ENCODE measurements at regions not wholly inside any gene's neighbourhood (a gene's known extent, or its start where the extent isn't known, plus 50 kb on each side); places are given as distances from the start of the nearest gene placed in this dataset.

DNA sequence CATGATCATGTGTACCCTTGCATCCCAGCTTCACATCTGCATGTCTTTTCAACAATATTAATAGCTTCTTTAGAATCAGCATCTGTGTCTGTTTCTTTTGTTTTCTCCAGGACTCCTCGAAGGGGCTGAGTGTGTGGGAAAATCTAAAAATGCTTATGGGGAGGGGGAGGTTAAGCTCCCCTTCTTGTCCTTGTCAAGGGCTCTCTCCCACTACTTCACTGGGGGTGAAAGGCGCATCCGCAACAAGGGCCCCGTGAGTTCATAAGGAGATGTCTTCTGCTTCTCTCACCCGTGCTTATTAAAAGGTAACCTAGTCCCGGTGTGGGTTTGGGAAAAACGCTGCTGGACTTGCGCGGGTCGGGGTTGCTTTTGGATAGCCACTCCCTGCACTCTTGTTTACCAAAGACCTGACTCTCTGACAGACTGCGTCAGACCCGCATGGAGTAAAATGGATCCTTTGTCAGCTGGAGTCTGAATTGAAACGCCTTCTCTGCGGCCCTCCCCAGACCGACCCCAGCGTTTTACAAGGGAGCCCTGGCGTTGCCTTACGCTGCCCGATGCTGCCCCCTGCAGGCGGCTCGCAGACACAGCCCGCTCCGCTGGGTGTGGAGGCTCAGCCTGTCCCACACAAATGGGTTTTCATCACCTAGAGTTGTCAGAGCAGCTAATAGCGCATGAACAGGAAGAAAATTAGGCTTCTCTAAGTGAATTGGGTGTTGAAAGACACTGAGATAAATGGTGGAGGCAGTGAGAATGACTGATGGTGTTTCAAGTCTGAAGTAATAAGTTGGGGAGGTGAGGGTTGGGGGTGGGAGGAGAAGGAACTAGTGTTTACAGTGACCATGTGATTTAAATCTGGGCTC lies 53.8 kb downstream of the IER5 start:
- TF ChIP-seq, protein P1, sequence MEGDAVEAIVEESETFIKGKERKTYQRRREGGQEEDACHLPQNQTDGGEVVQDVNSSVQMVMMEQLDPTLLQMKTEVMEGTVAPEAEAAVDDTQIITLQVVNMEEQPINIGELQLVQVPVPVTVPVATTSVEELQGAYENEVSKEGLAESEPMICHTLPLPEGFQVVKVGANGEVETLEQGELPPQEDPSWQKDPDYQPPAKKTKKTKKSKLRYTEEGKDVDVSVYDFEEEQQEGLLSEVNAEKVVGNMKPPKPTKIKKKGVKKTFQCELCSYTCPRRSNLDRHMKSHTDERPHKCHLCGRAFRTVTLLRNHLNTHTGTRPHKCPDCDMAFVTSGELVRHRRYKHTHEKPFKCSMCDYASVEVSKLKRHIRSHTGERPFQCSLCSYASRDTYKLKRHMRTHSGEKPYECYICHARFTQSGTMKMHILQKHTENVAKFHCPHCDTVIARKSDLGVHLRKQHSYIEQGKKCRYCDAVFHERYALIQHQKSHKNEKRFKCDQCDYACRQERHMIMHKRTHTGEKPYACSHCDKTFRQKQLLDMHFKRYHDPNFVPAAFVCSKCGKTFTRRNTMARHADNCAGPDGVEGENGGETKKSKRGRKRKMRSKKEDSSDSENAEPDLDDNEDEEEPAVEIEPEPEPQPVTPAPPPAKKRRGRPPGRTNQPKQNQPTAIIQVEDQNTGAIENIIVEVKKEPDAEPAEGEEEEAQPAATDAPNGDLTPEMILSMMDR (conservative IDR thresholded peaks at IDR 0.05; ENCODE audit: control insufficient read depth, insufficient read depth, low read depth, low read length): peak; percentile 90
- H3K4me3 ChIP-seq (ENCODE audit: control insufficient read depth, low read depth, low read length): peak overlapping the region; percentile 27
- peak; percentile 87 for DNase-seq (ENCODE audit: low read depth)

- H3K4me3 ChIP-seq (ENCODE audit: control insufficient read depth, low read depth, low read length): no peak overlapping the region
- DNase-seq (ENCODE audit: low read depth): peak; percentile 16
- TF ChIP-seq, protein P1 (conservative IDR thresholded peaks at IDR 0.05; ENCODE audit: control insufficient read depth, insufficient read depth, low read depth, low read length): no peak
Measured at GRCh38 chr1:181143102-181143859, 54.8 kb downstream of the IER5 start.

GRCh38 chr1:181144238-181144637 lies 55.7 kb downstream of the IER5 start:
- TF ChIP-seq, protein P1 (conservative IDR thresholded peaks at IDR 0.05; ENCODE audit: control insufficient read depth, insufficient read depth, low read depth, low read length): no peak
- H3K4me3 ChIP-seq (ENCODE audit: control insufficient read depth, low read depth, low read length): no peak overlapping the region
- DNase-seq (ENCODE audit: low read depth): no peak

GRCh38 chr1:181148636-181149035 lies 60.1 kb downstream of the IER5 start:
- TF ChIP-seq, protein P1 (conservative IDR thresholded peaks at IDR 0.05; ENCODE audit: control insufficient read depth, insufficient read depth, low read depth, low read length): no peak
- no peak for DNase-seq (ENCODE audit: low read depth)
- H3K4me3 ChIP-seq (ENCODE audit: control insufficient read depth, low read depth, low read length): no peak overlapping the region

DNA sequence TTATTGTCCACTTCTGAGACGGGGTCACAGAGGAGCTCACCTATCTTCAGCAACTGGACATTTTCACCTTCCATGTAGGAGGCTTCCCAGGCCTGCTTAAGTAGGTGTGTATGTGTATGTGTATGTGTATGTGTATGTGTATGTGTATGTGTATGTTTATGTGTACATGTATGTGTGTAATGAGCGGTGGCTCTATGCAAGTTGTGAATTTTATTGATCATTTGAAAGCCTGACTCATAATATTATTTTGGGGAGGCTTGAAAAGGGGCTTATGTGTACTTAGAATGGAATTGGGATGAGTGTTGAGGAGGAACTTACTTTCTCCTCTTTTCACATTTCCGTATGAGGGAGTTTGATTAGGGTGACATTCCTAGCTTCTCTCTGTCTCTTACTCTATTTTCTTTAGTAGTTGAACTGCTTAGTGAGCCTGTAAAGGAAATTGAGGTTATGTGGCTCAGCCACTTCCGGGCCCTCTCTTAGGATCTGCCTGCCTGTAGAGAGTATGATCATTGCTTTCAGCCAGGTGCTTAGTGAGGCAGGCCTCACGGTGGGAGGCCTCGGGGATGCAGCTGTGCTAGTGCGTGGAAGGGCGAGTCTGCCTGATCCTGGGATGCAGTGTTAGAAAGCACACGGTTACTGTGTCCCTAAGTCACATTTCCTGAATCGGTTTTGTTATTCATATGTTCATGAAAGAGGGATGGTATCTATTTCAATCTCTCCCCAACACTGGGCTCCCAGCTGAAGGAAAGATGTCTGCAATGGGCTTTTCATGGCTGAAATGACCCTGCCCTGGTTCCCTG lies 61.0 kb downstream of the IER5 start:
- no peak overlapping the region for H3K4me3 ChIP-seq (ENCODE audit: control insufficient read depth, low read depth, low read length)
- TF ChIP-seq, protein P1 (conservative IDR thresholded peaks at IDR 0.05; ENCODE audit: control insufficient read depth, insufficient read depth, low read depth, low read length): no peak
- no peak for DNase-seq (ENCODE audit: low read depth)

GRCh38 chr1:181150273-181150672 lies 61.8 kb downstream of the IER5 start:
- TF ChIP-seq, protein P1 (conservative IDR thresholded peaks at IDR 0.05; ENCODE audit: control insufficient read depth, insufficient read depth, low read depth, low read length): no peak
- no peak for DNase-seq (ENCODE audit: low read depth)
- no peak overlapping the region for H3K4me3 ChIP-seq (ENCODE audit: control insufficient read depth, low read depth, low read length)

Measured in fibroblast of mammary gland (primary cell).